IMR-90 (cell line): ENCODE measurements at regions not wholly inside any gene's neighbourhood (a gene's known extent, or its start where the extent isn't known, plus 50 kb on each side); places are given as distances from the start of the nearest gene placed in this dataset.

Source experiments
- ATAC-seq: fragments of 200-7000 bp; cut with Tn5 transposase; 2 replicates; pipeline ENCODE4 v1.9.1; 2020; ENCODE audit warnings: low read depth, mild to moderate bottlenecking, moderate library complexity
- BruUV-seq: library from RNA; stranded (reverse); fragments of 400-500 nt; replicated peaks from 2 replicates; lab custom pipeline; 2021; lab: Mats Ljungman, UMichigan
- CTCF ChIA-PET: fragments of 300-600 bp; formaldehyde crosslinking; extraction: SDS; loops from one replicate; lab custom pipeline; 2021; ENCODE audit warnings: antibody characterized with exemption; lab: Yijun Ruan, JAX
- POLR2A ChIA-PET: fragments of 300-600 bp; sonication (Branson Sonifier 250); formaldehyde crosslinking; loops from one replicate; lab custom pipeline; 2022; ENCODE audit warnings: antibody characterized with exemption; ENCODE audit not compliant: unreplicated experiment; lab: Charles Lee
- DNase-seq: peaks from one replicate; pipeline ENCODE4 v3.0.0; 2013
- H2AFZ ChIP-seq: replicated peaks from 2 replicates; pipeline ENCODE3; 2013; ENCODE audit warnings: low read length, mild to moderate bottlenecking; ENCODE audit not compliant: poor library complexity
- H2AK5ac ChIP-seq: 2 replicates; pipeline ENCODE4 v1.6.1; 2013; ENCODE audit warnings: low read depth, low read length, inconsistent platforms
- H2AK9ac ChIP-seq: replicated peaks from 2 replicates; pipeline ENCODE3; 2013; ENCODE audit warnings: mild to moderate bottlenecking, low read depth, low read length, moderate library complexity; ENCODE audit not compliant: poor library complexity
- H2BK120ac ChIP-seq: 2 replicates; pipeline ENCODE4 v1.6.1; 2013; ENCODE audit warnings: low read depth, low read length, inconsistent platforms
- H2BK15ac ChIP-seq: 3 replicates; pipeline ENCODE4 v1.6.1; 2013; ENCODE audit warnings: low read depth, low read length, inconsistent platforms
- H2BK20ac ChIP-seq: 2 replicates; pipeline ENCODE4 v1.6.1; 2013; ENCODE audit warnings: low read depth, mild to moderate bottlenecking, inconsistent platforms, low read length, moderate library complexity
- H2BK5ac ChIP-seq: 2 replicates; pipeline ENCODE4 v1.6.1; 2013; ENCODE audit warnings: mild to moderate bottlenecking, low read depth, low read length, inconsistent platforms; ENCODE audit not compliant: poor library complexity, severe bottlenecking
- H3K14ac ChIP-seq: replicated peaks from 2 replicates; pipeline ENCODE4 v1.6.1; 2013; ENCODE audit warnings: low read depth, low read length, inconsistent platforms
- H3K18ac ChIP-seq: 2 replicates; pipeline ENCODE4 v1.6.1; 2013; ENCODE audit warnings: low read depth, low read length, control low read depth
- H3K23ac ChIP-seq: 2 replicates; pipeline ENCODE4 v1.6.1; 2013; ENCODE audit warnings: low read depth, low read length, inconsistent platforms
- H3K27ac ChIP-seq: 2 replicates; pipeline ENCODE4 v1.5.1; 2013; ENCODE audit warnings: mild to moderate bottlenecking, control low read depth, low read length; ENCODE audit not compliant: insufficient read depth
- H3K27me3 ChIP-seq: 2 replicates; pipeline ENCODE4 v1.6.1; 2013; ENCODE audit warnings: low read length; ENCODE audit not compliant: control insufficient read depth, insufficient read depth
- H3K36me3 ChIP-seq: 2 replicates; pipeline ENCODE4 v1.6.1; 2013; ENCODE audit warnings: low read length, mixed read lengths; ENCODE audit not compliant: control insufficient read depth, insufficient read depth
- H3K4ac ChIP-seq: 2 replicates; pipeline ENCODE4 v1.6.1; 2013; ENCODE audit warnings: low read depth, low read length, inconsistent platforms
- H3K4me1 ChIP-seq: 2 replicates; pipeline ENCODE4 v1.6.1; 2013; ENCODE audit warnings: low read length, mixed read lengths; ENCODE audit not compliant: control insufficient read depth, insufficient read depth
- H3K4me2 ChIP-seq: 2 replicates; pipeline ENCODE4 v1.6.1; 2013; ENCODE audit warnings: low read depth, mild to moderate bottlenecking, control low read depth, low read length, moderate library complexity
- H3K4me3 ChIP-seq: 2 replicates; pipeline ENCODE4 v1.5.1; 2013; ENCODE audit warnings: low read depth, mild to moderate bottlenecking, control low read depth, low read length, moderate library complexity; ENCODE audit not compliant: insufficient read depth
- H3K56ac ChIP-seq: 2 replicates; pipeline ENCODE4 v1.6.1; 2013; ENCODE audit warnings: low read length, inconsistent platforms; ENCODE audit not compliant: insufficient read depth; ENCODE audit errors: extremely low read depth
- H3K79me1 ChIP-seq, 2 experiments: 2 replicates each; pipeline ENCODE4 v1.6.1; 2013; ENCODE audit warnings: low read length in 2 of 2, inconsistent platforms in 1 of 2, low read depth in 1 of 2
- H3K9ac ChIP-seq: 2 replicates; pipeline ENCODE4 v1.6.1; 2013; ENCODE audit warnings: low read depth, low read length, control low read depth
- H3K9me1 ChIP-seq: 2 replicates; pipeline ENCODE4 v1.6.1; 2013; ENCODE audit warnings: low read length, inconsistent platforms; ENCODE audit not compliant: insufficient read depth
- H3K9me3 ChIP-seq: 2 replicates; pipeline ENCODE4 v1.6.1; 2013; ENCODE audit warnings: low read length; ENCODE audit not compliant: control insufficient read depth, insufficient read depth
- H4K20me1 ChIP-seq: 2 replicates; pipeline ENCODE4 v1.6.1; 2013; ENCODE audit warnings: low read length, inconsistent platforms; ENCODE audit not compliant: insufficient read depth
- H4K5ac ChIP-seq: 2 replicates; pipeline ENCODE4 v1.6.1; 2013; ENCODE audit warnings: mild to moderate bottlenecking, low read depth, low read length, control low read depth
- H4K8ac ChIP-seq, 2 experiments: 2 replicates each; pipeline ENCODE4 v1.6.1; 2013; ENCODE audit warnings: low read depth in 2 of 2, low read length in 2 of 2, control low read depth in 1 of 2, inconsistent platforms in 1 of 2
- H4K91ac ChIP-seq: 2 replicates; pipeline ENCODE4 v1.6.1; 2013; ENCODE audit warnings: low read depth, low read length, inconsistent platforms; ENCODE audit not compliant: insufficient read depth
- ELK1 ChIP-seq: fragments of 150-350 bp; IDR thresholded peaks from 2 replicates; pipeline ENCODE4 v1.6.1; 2016; ENCODE audit warnings: low read depth, mild to moderate bottlenecking, low read length, moderate library complexity, borderline replicate concordance
- MAFK ChIP-seq: IDR thresholded peaks from 2 replicates; pipeline ENCODE4 v1.6.1; 2012; ENCODE audit warnings: low read depth, low read length, improper control_type of control experiment
- MAZ ChIP-seq: IDR thresholded peaks from 2 replicates; pipeline ENCODE4 v1.6.1; 2012; ENCODE audit warnings: low read depth, mild to moderate bottlenecking, low read length, improper control_type of control experiment, moderate library complexity, borderline replicate concordance
- MXI1 ChIP-seq: IDR thresholded peaks from 2 replicates; pipeline ENCODE4 v1.6.1; 2012; ENCODE audit warnings: low read depth, mild to moderate bottlenecking, low read length, moderate library complexity, borderline replicate concordance
- NFE2L2 ChIP-seq: fragments of 150-350 bp; IDR thresholded peaks from 2 replicates; pipeline ENCODE4 v1.6.1; 2016; ENCODE audit warnings: low read depth, mild to moderate bottlenecking, low read length
- RAD21 ChIP-seq: IDR thresholded peaks from 2 replicates; pipeline ENCODE4 v1.6.1; 2012; ENCODE audit warnings: low read length, improper control_type of control experiment
- RCOR1 ChIP-seq: IDR thresholded peaks from 2 replicates; pipeline ENCODE4 v1.6.1; 2012; ENCODE audit warnings: mild to moderate bottlenecking, low read length, improper control_type of control experiment; ENCODE audit not compliant: insufficient replicate concordance
- RFX5 ChIP-seq: IDR thresholded peaks from 2 replicates; pipeline ENCODE4 v1.8.0; 2012; ENCODE audit warnings: low read depth, mild to moderate bottlenecking, low read length, moderate library complexity
- SMC3 ChIP-seq: fragments of 150-350 bp; IDR thresholded peaks from 2 replicates; pipeline ENCODE4 v1.6.1; 2016; ENCODE audit warnings: low read depth, mild to moderate bottlenecking, antibody characterized with exemption, low read length, moderate library complexity
- USF2 ChIP-seq: fragments of 150-350 bp; IDR thresholded peaks from 2 replicates; pipeline ENCODE4 v1.6.1; 2017; ENCODE audit warnings: mild to moderate bottlenecking, antibody characterized with exemption, low read length, low read depth
- WGBS, 2 experiments: methylation state at CpG; one replicate each; pipeline versions ENCODE4 v1.1.5 to v1.1.7; 2013; ENCODE audit warnings: missing lambda C conversion rate in 2 of 2; ENCODE audit not compliant: insufficient read length in 1 of 2; ENCODE audit errors: extremely low coverage in 2 of 2; 5-methylcytosine and 5-hydroxymethylcytosine counted together
- dilution Hi-C: fragments of 300-500 bp; cut with HindIII; formaldehyde crosslinking; loops from one replicate; pipeline ENCODE4 v1.14.3; 2018; ENCODE audit warnings: low sequenced_read_pairs; ENCODE audit not compliant: unreplicated experiment
- in situ Hi-C: fragments of 300-500 bp; cut with MboI; formaldehyde crosslinking; loops from 3 replicates; pipeline ENCODE4 v1.14.3; 2019; ENCODE audit warnings: low sequenced_read_pairs, inconsistent platforms, mixed read lengths
- intact Hi-C: fragments of 100-400 bp; cut with micrococcal nuclease; formaldehyde crosslinking; loops from 2 replicates; pipeline ENCODE4 v1.10.0; 2022

GRCh38 chr1:29969576-29969975 lies 733.3 kb downstream of the PTPRU start:
- Histone ChIP-seq H3K9ac (no peak overlapping the region), H3K27ac (no peak overlapping the region), H4K91ac (no peak overlapping the region), H3K18ac (no peak overlapping the region), H4K8ac (no peak overlapping the region), H3K9me3 (no peaks in the 10 kb centered on the region; the same call in 1 of the 2 replicates), H3K4me1 (no peaks in the 10 kb centered on the region), H3K23ac (no peak overlapping the region), H2BK5ac (no peak overlapping the region), H3K14ac (no peak overlapping the region), H3K56ac (no peak overlapping the region), H2BK120ac (no peak overlapping the region), H2BK20ac (no peak overlapping the region), H4K20me1 (no peaks in the 10 kb centered on the region), H3K4me2 (no peak overlapping the region), H4K5ac (no peak overlapping the region), H2AK5ac (no peak overlapping the region), H3K27me3 (no peaks in the 10 kb centered on the region), H3K36me3 (no peaks in the 10 kb centered on the region), H2AFZ (no peak overlapping the region), H3K4me3 (no peak overlapping the region), H2BK15ac (no peak overlapping the region), H3K79me1 (no peaks in the 10 kb centered on the region), H2AK9ac (no peak overlapping the region), H3K9me1 (no peaks in the 10 kb centered on the region), H3K4ac (no peak overlapping the region)
- WGBS, 2 experiments, result 33% methylated on average over 1 of the region's 3 CpGs; no CpG with 5 or more reads in 1 of the 2 experiments
- no TSS peak for BruUV-seq
- TF ChIP-seq RCOR1 (no peak), RFX5 (no peak), ELK1 (no peak), MAFK (no peak), NFE2L2 (no peak), USF2 (no peak), SMC3 (no peak), MAZ (no peak), MXI1 (no peak), RAD21 (no peak)
- intact Hi-C loops (no loop called here), dilution Hi-C loops (no loop called here), in situ Hi-C loops (no loop called here)
- POLR2A ChIA-PET, result no interaction called here
- CTCF ChIA-PET, result no interaction called here
- ATAC-seq (no peak), DNase-seq (no peak)
